H9 (cell line): ENCODE measurements at regions not wholly inside any gene's neighbourhood (a gene's known extent, or its start where the extent isn't known, plus 50 kb on each side); places are given as distances from the start of the nearest gene placed in this dataset.

Experiments
- DNase-seq: peaks from one replicate; pipeline ENCODE4 v3.0.0-alpha.2; 2017
- H2AFZ ChIP-seq: one replicate; pipeline ENCODE4 v1.6.1; 2013; ENCODE audit warnings: mild to moderate bottlenecking, low read length, control low read depth, moderate library complexity
- H2AK5ac ChIP-seq: 2 replicates; pipeline ENCODE4 v1.6.1; 2013; ENCODE audit warnings: low read length, control low read depth, mixed read lengths; ENCODE audit not compliant: insufficient read length
- H2BK120ac ChIP-seq: one replicate; pipeline ENCODE4 v1.6.1; 2013; ENCODE audit warnings: low read depth, mild to moderate bottlenecking, low read length, control low read depth, inconsistent platforms; ENCODE audit not compliant: poor library complexity, severe bottlenecking
- H2BK12ac ChIP-seq: 2 replicates; pipeline ENCODE4 v1.6.1; 2013; ENCODE audit warnings: low read length, control low read depth, mixed read lengths, low read depth; ENCODE audit not compliant: insufficient read length
- H2BK15ac ChIP-seq: 2 replicates; pipeline ENCODE4 v1.6.1; 2013; ENCODE audit warnings: low read depth, low read length, control low read depth
- H2BK20ac ChIP-seq: one replicate; pipeline ENCODE4 v1.6.1; 2013; ENCODE audit warnings: low read depth, mild to moderate bottlenecking, low read length, control low read depth, inconsistent platforms; ENCODE audit not compliant: poor library complexity, severe bottlenecking
- H2BK5ac ChIP-seq: 2 replicates; pipeline ENCODE4 v1.6.1; 2013; ENCODE audit warnings: low read length, control low read depth, mixed read lengths; ENCODE audit not compliant: insufficient read length
- H3K14ac ChIP-seq: 2 replicates; pipeline ENCODE4 v1.6.1; 2013; ENCODE audit warnings: low read length, control low read depth; ENCODE audit not compliant: insufficient read depth
- H3K18ac ChIP-seq: 2 replicates; pipeline ENCODE4 v1.6.1; 2013; ENCODE audit warnings: low read depth, mild to moderate bottlenecking, mixed read lengths, low read length, control low read depth; ENCODE audit not compliant: insufficient read length
- H3K23ac ChIP-seq: 2 replicates; pipeline ENCODE4 v1.6.1; 2013; ENCODE audit warnings: low read length, control low read depth, mixed read lengths, low read depth; ENCODE audit not compliant: insufficient read length
- H3K23me2 ChIP-seq: 2 replicates; pipeline ENCODE4 v1.6.1; 2013; ENCODE audit warnings: low read depth, mild to moderate bottlenecking, mixed read lengths, low read length, control low read depth; ENCODE audit not compliant: insufficient read length, poor library complexity, severe bottlenecking
- H3K27ac ChIP-seq: 2 replicates; pipeline ENCODE4 v1.5.1; 2013; ENCODE audit warnings: low read length, control low read depth, mixed read lengths, low read depth; ENCODE audit not compliant: insufficient read length
- H3K27me3 ChIP-seq: 2 replicates; pipeline ENCODE4 v1.6.1; 2013; ENCODE audit warnings: low read length, control low read depth, inconsistent platforms; ENCODE audit not compliant: insufficient read depth
- H3K4ac ChIP-seq: 2 replicates; pipeline ENCODE4 v1.6.1; 2013; ENCODE audit warnings: low read depth, mild to moderate bottlenecking, control low read depth, inconsistent platforms, low read length, moderate library complexity
- H3K4me1 ChIP-seq: 2 replicates; pipeline ENCODE4 v1.6.1; 2013; ENCODE audit warnings: low read length, control low read depth, inconsistent platforms; ENCODE audit not compliant: insufficient read depth
- H3K4me2 ChIP-seq: 2 replicates; pipeline ENCODE4 v1.6.1; 2013; ENCODE audit warnings: low read length, control low read depth, mixed read lengths; ENCODE audit not compliant: insufficient read length, insufficient read depth
- H3K56ac ChIP-seq: 2 replicates; pipeline ENCODE4 v1.6.1; 2013; ENCODE audit warnings: low read depth, mild to moderate bottlenecking, mixed read lengths, low read length, control low read depth; ENCODE audit not compliant: insufficient read length
- H3K79me1 ChIP-seq: 2 replicates; pipeline ENCODE4 v1.6.1; 2013; ENCODE audit warnings: low read depth, mild to moderate bottlenecking, moderate library complexity, low read length, control low read depth, inconsistent platforms; ENCODE audit not compliant: insufficient read depth, poor library complexity, severe bottlenecking
- H3K79me2 ChIP-seq: 2 replicates; pipeline ENCODE4 v1.6.1; 2013; ENCODE audit warnings: low read length, control low read depth, inconsistent platforms; ENCODE audit not compliant: insufficient read depth
- H3K9ac ChIP-seq: 2 replicates; pipeline ENCODE4 v1.6.1; 2013; ENCODE audit warnings: low read length, control low read depth, mixed read lengths; ENCODE audit not compliant: insufficient read length; ENCODE audit errors: extremely low read depth
- H3K9me3 ChIP-seq: one replicate; pipeline ENCODE4 v1.6.1; 2013; ENCODE audit warnings: low read depth, low read length, inconsistent platforms; ENCODE audit not compliant: control insufficient read depth
- H3T11ph ChIP-seq: one replicate; pipeline ENCODE4 v1.6.1; 2013; ENCODE audit warnings: mild to moderate bottlenecking, low read length, control low read depth, inconsistent platforms
- H4K20me1 ChIP-seq: one replicate; pipeline ENCODE4 v1.6.1; 2013; ENCODE audit not compliant: control insufficient read depth, insufficient read length, insufficient read depth
- H4K5ac ChIP-seq: 2 replicates; pipeline ENCODE4 v1.6.1; 2013; ENCODE audit warnings: low read depth, mild to moderate bottlenecking, mixed read lengths, low read length, control low read depth; ENCODE audit not compliant: insufficient read length
- H4K8ac ChIP-seq: replicated peaks from 2 replicates; pipeline ENCODE4 v1.6.1; 2013; ENCODE audit warnings: low read length, control low read depth, mixed read lengths, low read depth; ENCODE audit not compliant: insufficient read length
- H4K91ac ChIP-seq: 2 replicates; pipeline ENCODE4 v1.6.1; 2013; ENCODE audit warnings: low read depth, mild to moderate bottlenecking, moderate library complexity, mixed read lengths, low read length, control low read depth; ENCODE audit not compliant: insufficient read length
- H3K27ac Mint-ChIP-seq, 3 experiments: 2 replicates in 2 of 3; 3 replicates in 1 of 3; pipeline ENCODE4 v1.8.0; 2020 to 2021; ENCODE audit warnings: mixed read lengths in 3 of 3, mild to moderate bottlenecking in 1 of 3, moderate library complexity in 1 of 3
- H3K27me3 Mint-ChIP-seq: 2 replicates; pipeline ENCODE4 v1.8.0; 2021; ENCODE audit warnings: low read depth, mild to moderate bottlenecking, moderate library complexity, mixed read lengths
- H3K36me3 Mint-ChIP-seq, 3 experiments: 2 replicates in 2 of 3; 3 replicates in 1 of 3; pipeline ENCODE4 v1.8.0; 2020 to 2021; ENCODE audit warnings: low read depth in 3 of 3, mixed read lengths in 3 of 3; ENCODE audit not compliant: insufficient read depth in 1 of 3
- H3K4me1 Mint-ChIP-seq, 2 experiments: 2 replicates each; pipeline ENCODE4 v1.8.0; 2020; ENCODE audit warnings: mixed read lengths in 2 of 2
- H3K4me3 Mint-ChIP-seq, 2 experiments: 2 replicates in 1 of 2; 3 replicates in 1 of 2; pipeline ENCODE4 v1.8.0; 2020 to 2021; ENCODE audit warnings: mild to moderate bottlenecking in 2 of 2, mixed read lengths in 2 of 2, moderate library complexity in 1 of 2
- H3K9me3 Mint-ChIP-seq, 2 experiments: 2 replicates in 1 of 2; 3 replicates in 1 of 2; pipeline ENCODE4 v1.8.0; 2020; ENCODE audit warnings: mild to moderate bottlenecking in 2 of 2, mixed read lengths in 2 of 2, moderate library complexity in 1 of 2
- CTCF ChIP-seq: fragments of 200-600 bp; sonication (generic); conservative IDR thresholded peaks from 3 replicates; pipeline ENCODE4 v1.8.0; 2021; ENCODE audit warnings: antibody characterized with exemption, mild to moderate bottlenecking
- WGBS: extraction: QIAGEN DNeasy Blood & Tissue Kit; methylation state at CpG from one replicate; pipeline ENCODE4 v1.1.7; 2013; ENCODE audit warnings: missing lambda C conversion rate, low lambda C conversion rate, mixed read lengths; ENCODE audit not compliant: insufficient read length; ENCODE audit errors: extremely low coverage; 5-methylcytosine and 5-hydroxymethylcytosine counted together

GRCh38 chr2:21291426-21291825, 167.7 kb downstream of the TDRD15 start:
- Histone ChIP-seq H2BK5ac (no peak overlapping the region), H3K4me1 (peaks cover 2% of the 10 kb centered on the region; the same call in 1 of the 2 replicates), H3K79me1 (no peaks in the 10 kb centered on the region), H2AK5ac (no peak overlapping the region), H3K27ac (no peak overlapping the region), H3K23ac (no peak overlapping the region), H2AFZ (no peak overlapping the region), H3K4me2 (no peak overlapping the region), H3K79me2 (no peaks in the 10 kb centered on the region), H3K23me2 (no peaks in the 10 kb centered on the region), H4K5ac (no peak overlapping the region), H3K14ac (no peak overlapping the region), H3K18ac (no peak overlapping the region), H2BK15ac (no peak overlapping the region), H3K27me3 (no peaks in the 10 kb centered on the region), H3K9me3 (no peaks in the 10 kb centered on the region), H3K4ac (no peak overlapping the region), H3K56ac (no peak overlapping the region), H4K20me1 (no peaks in the 10 kb centered on the region), H4K8ac (no peak overlapping the region), H2BK120ac (no peak overlapping the region), H4K91ac (no peak overlapping the region), H3K9ac (no peak overlapping the region), H2BK20ac (no peak overlapping the region), H3T11ph (no peak overlapping the region), H2BK12ac (no peak overlapping the region)
- Mint-ChIP-seq H3K27ac (no peak overlapping the region), H3K27me3 (no peaks in the 10 kb centered on the region), H3K4me1 (peaks cover 32 to 33% of the 10 kb centered on the region in 2 experiments), H3K4me3 (no peak overlapping the region), H3K36me3 (no peaks in the 10 kb centered on the region), H3K9me3 (peaks cover 0 to 2% of the 10 kb centered on the region in 2 experiments; a peak in 1 of 5 replicates)
- WGBS = no CpG with 5 or more reads among the region's 1 CpG
- no peak for DNase-seq
- TF ChIP-seq CTCF = no peak
